Hindlimb muscle (tissue), 1 donor: ENCODE measurements at regions not wholly inside any gene's neighbourhood (a gene's known extent, or its start where the extent isn't known, plus 50 kb on each side); places are given as distances from the start of the nearest gene placed in this dataset.

Experiments
- DNase-seq: peaks from one replicate; pipeline ENCODE4 v3.0.0-alpha.2; 2013

DNA sequence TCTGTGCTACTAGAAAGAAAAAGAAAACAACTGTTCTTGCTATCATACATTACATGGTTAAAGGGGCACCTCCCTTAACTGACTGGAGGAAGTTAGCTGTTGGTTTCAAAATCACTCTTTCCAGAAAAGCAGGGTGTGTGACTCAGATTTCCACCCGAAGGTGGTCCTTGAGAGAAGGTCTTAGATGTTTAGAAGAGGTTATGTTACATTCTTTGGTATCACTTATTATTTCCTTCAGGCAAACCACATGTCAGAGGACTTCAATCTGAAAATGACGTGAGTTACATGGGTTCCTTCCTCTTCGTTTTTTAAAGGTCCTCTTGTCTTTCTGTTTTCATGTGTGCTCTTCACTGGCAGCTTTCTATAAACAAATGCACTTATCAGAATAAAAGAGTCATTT, 307.9 kb upstream of the CBLB start:
- DNase-seq: no peak

DNA sequence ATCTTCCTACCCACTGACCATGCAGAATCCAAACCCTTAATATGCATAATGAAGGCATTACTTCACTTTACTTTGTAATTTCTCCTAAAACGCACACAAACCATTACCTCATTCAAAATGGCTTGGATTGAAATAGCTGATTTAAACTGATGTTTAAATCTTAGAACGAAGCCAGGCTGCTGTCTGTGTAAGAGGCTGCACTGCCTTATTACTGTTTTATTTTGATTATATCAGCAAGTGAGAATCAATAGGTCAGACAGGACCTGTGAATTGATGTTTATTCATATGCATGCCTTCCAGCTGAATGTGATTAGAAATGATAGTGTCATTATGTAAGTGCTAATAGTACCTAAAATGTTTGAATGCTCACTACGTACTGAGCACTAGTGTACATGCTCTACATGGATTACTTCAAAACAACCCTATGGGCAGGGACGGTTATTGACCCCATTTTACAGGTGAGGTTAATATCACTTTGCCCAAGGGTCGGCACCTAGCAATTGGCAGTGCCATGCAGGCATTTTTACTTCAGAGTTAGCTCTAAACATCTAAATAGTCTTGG, 314.2 kb upstream of the CBLB start:
- DNase-seq: no peak

DNA sequence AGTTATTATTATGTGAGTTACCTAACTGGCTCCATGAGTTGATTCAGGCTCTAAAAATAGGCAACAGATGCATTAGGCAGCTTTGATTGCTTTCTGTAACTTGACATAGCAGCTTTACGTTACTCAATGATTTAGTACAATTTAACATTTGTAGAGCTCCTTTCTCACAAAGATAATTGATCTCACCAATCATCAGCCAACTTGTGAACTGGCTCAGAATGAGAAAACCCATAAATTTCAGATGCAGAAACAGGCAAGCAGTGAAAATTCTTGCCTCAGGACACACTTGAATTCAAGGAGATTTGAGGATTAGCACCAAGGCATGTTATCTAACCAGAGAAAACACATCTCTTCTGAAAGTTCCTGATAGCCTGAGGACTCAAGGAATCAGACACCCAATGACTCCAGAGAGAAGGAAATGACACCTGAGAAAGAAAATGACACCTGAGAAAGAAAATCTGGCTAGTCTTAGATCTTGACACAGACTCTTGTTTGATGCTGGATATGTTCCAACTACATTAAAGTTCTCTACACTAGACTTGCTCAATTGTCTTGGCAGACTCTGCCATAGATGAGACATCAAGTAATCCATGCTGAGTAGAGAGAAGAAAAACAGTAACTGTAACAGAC, 315.1 kb upstream of the CBLB start:
- no peak for DNase-seq

DNA sequence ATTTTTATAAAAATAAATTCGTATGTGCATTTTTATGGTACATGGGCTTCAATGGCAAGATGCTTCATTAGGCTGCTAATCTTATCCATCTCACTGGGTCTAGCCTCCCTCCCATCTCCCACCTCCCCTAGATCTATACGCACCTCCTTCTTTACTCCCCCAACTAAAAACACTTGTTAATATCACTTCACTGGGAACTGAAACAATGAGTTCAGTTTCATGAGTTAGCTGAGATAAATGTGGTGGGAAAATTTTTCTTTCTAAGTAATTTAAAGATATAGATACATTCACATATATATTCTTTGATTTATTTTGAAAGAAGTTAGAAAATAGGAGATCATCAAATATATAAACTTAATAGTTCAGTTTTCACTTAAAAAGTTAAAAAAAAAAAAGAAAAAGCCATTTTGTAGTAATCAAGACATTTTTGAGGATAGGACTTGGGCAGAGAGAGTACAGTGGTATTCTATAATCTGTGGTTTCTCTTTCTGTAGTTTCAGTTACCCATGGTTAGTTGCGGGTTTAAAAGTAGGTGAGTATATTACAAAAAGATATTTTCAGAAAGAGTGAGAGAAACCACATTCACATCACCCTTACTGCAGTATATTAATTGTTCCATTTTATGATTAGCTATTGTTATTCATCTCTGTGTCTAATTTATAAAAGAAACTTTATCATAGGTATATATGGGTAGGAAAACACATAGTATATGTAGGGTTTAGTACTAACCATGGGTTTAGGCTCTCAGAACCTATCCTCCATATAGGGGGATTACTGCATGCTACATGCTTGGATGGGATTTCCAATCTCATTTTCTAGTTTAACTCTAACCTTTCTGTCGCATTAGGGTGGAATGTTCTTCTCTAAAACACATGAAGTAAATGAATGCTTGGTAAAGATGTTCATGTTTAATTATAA, 316.0 kb upstream of the CBLB start:
- no peak for DNase-seq

DNA sequence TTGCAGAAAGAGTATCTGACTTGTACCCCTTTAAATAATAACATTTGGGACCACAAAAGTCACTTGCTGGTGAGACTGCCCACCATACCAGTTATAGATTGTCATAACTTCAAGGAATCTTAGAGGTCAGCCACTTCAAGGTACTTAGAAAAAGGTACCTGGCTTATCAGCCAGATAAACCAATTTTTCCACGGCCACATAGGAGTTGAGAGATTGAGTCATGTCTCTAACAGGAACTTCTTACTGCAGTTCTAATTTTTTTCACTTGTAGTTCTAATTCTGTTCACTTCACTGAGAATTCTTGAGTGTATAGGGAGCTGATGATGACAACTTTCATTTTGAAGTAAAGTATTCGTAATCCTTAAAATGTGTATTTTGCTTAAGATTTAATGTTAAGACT, 317.1 kb upstream of the CBLB start:
- no peak for DNase-seq

DNA sequence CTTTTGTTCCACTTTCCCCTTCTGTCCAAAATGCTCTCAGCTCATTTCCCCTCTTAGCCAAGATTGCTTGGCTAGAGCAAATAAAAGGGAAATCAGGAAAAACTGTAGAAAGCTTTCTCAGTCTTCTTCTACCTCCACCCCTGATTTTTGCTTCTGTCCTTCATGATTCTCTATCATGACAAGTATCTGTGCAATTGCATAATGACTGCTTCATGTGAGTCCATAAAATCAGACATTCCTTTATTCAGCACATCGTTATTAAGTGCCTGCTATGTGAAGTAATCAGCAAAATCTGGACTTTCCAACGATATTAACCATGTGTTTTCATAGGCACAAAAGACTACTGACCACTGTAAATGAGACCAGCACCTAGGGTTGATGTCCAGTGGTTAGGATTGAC, 321.5 kb upstream of the CBLB start:
- no peak for DNase-seq

DNA sequence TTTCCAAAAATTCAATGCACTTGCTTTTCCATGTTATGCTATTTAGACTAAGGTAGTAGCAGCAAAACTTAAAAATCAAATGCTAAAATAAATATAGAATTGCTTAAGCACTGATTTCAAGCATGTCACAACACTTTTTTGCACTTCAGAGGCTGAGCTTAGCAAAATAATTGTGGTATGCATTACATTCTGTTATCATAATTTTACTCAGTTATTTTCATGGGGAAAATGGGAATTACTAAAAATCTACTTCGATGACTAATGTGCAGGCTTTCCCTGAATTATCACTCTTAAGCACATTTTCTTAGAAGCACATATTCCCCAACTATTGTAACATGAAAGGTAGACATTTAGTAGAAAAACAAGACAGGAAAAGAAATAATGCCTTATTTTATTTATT, 322.4 kb upstream of the CBLB start:
- no peak for DNase-seq

DNA sequence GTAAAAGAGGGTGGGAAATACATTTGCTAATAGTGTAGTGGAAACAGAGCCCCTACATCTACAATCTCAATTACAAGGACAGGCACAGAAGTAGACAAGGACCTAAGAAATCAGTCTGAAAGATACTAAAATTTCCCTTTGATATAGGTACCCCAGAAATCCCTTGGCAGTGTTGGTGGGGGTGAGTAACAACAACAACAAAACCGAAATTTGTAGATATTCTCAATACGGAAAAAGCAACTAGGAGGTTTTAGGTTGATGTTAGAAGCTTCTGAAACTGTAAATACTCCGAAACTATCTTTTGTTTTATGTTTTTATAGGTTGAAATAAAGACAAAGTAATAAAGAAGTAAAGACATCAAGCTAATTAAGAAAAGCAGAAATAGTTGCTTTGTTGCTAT, 323.1 kb upstream of the CBLB start:
- no peak for DNase-seq

DNA sequence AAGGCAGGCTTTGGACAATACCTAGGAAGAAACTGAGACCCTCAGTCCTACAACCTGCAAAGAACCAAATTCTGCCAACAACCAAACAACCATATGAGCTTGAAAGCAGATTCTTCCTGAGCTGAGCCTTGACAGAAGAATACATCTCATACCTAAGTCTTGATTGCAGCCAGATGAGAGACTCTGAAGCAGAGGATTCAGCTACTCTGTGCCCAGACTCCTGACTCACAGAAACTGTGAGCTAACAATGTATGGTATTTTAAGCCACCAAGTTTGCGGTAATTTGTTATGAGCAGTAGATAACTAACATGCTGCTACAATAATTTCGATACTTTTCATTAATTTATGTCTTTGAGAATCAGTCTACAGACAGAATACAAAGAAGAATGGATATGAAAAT, 325.1 kb upstream of the CBLB start:
- DNase-seq: no peak

DNA sequence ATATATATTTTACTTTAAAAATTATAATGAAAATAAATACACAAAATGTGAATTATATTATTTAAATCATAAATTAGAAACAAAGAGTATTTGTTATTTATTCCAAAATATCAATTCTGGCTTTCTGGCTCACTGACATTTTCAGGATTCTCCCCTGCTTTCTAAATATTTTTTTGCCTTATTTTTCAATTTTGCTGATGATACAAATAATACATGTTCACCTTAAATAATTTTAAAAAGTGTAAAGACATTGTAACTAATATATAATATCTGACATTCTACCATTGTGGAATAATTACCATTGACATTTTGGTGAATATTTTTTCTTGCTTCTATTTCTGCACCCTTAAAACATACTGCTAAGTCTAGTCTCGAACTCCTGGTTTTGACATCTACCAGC, 325.9 kb upstream of the CBLB start:
- DNase-seq: no peak

DNA sequence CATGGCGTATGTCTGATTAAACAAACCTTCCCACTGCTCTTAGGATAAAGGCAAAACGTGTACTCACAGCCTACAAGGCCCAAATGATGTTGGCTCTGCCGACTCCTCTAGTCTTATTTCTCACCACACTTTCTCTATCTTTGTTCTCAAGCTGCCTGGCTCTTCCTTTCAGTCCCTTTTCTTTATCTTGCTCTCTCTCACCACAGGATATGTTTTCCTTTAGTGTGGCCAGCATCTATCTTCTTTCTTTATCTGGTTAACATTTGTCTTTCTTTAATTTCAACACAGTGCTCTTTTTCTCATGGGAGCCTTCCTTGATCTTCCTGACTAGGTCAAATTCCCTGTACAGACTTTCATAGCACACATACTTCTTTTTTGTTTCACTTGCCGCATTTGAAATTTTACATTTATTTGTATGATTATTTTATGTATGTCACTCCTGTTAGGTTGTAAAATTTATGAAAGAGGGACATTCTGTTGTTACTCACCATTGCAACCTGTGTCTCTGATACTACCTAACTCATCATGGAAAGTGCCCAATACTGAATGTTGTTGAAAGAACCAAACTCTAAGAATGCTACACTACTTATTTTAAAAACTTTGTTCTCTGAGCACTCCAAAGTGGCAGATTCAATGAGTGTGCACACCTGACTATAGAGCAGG, 328.9 kb upstream of the CBLB start:
- no peak for DNase-seq

DNA sequence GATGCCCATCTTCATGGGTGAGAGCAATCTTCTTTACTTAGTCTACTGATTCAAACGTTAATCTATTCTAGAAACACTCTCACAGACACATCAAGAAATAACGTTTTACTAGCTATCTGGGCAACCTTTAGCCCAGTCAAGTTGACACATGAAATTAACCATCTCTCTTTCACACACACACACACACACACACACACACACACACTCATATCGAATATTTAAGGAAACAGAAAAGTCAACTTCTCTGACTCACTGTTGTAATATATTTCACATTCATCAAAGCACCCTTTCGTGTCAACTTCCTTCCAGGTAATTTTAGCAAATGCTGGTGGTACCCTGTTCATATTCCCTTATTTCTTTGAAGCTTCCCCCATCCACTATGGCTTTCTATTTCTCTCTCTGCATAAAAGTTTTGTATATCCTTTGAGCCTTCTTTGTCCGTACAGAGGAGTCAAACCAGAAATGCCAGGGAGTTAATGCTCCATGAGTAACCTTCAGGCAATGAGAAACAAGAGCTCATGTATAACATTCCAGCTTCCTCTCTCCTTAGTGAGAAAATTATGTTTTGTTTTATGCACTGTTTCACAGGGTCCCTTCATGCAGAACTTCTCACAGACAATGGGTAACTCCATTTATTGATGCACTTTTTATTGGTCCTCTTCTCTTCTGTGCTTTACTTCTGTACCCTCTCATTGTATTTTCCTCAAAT, 335.5 kb upstream of the CBLB start:
- no peak for DNase-seq

DNA sequence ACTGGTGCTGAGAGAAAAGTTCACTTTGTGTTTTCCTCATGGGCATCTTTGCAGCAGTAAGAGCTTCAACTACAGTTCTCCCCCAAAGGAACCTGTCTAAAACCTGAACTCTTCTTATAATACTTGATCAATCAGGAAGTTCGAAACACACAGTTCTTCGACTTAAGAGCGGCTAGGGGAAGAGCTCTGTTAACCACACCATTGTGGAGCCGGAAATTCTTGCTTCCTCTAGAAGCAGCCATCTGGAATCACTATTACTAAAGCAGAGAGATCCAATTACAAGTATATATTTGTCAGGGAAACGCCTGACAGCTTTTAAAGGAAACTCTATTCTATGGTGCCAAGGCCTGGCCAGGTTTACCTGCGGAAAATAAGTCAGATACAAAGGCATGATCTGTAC, 337.3 kb upstream of the CBLB start:
- DNase-seq: peak; percentile 60

DNA sequence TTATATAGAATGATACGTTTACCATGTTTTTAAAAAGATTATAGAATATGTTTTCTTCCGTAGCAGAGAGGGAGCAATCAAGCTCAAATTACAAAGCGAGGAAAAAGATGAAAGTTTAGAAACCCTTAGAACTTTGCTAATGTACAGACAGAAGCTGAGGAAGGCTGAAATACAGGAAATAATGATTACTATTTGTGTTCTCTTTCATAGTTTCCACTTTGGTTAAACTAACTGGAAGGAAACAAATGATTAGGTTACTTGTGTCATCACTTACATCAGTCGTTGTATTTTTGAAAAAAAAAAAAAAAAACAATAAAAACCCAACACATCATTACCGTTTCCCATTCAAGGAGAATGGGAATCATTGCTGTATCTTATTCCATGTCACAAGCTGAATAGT, 337.8 kb upstream of the CBLB start:
- DNase-seq: no peak

DNA sequence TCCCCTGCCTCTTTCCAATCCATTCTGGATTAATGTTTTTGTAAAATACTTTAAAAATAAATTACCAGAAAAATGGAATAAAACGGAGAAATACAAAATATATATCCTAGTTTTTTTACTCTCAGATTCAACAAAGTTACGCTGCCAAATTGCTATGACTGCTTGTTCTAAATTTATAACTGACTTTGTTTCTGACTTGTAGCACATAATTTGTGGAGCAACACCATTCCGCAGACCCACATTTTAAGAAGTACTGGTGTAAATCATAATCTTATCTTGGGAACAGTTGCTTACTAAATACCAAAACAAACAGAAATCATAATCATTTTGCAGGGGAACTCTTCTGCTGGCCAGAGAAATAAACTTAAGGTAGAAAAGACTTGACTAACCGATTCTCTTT, 339.4 kb upstream of the CBLB start:
- no peak for DNase-seq

DNA sequence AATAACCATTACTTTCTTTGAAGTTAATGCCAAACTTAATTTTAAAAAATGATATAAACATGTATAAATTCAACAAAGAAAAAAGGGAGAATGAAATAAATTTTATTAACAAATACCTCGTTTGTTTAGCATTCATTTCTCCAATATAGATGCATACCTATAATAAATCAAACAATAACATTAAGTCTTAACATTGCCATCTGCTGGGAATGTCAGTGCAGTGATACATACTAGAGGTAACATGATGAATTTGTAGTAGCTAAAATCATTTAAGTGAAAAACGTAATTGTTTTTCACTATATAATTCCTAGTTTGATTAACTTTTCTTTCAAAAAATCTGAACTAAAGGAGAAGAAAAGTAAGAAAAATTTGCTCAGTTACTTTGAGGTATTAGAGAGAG, 340.2 kb upstream of the CBLB start:
- no peak for DNase-seq

DNA sequence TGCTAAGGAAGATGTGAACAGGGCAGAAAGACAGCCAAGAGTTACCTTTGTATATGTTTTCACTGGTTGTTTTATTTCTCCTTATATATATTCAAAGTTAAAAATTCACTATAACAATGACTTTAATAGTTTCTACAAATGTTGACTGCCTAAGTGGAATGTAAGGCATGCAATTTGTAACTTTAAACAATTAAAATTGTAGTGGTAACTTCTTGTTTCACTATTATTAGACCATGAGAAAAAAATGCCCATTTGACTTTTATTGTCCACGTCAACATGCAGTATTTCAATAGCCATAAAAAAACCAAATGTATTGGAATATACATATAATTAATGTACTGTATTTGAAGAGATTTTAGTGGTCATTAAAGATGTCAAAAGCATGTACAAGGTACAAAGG, 340.7 kb upstream of the CBLB start:
- no peak for DNase-seq

DNA sequence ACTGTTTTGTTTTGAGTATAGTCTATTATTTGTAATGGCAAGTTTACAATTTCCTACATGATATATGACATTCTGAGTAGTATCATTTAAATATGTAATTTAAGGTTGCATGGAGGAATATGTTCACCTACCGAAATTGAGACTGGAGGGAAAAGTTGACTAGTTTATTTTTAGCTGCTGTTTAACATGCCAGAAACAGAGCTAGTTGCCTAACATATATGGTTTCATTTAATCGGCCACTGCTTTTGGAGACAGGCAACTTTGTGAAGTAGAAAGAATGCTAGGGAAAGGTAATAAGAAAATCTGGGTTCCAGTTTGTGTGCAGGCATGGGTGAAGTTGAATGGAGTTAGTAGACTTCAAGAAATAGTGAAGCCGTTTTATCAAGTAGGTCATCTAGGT, 342.1 kb upstream of the CBLB start:
- DNase-seq: no peak

DNA sequence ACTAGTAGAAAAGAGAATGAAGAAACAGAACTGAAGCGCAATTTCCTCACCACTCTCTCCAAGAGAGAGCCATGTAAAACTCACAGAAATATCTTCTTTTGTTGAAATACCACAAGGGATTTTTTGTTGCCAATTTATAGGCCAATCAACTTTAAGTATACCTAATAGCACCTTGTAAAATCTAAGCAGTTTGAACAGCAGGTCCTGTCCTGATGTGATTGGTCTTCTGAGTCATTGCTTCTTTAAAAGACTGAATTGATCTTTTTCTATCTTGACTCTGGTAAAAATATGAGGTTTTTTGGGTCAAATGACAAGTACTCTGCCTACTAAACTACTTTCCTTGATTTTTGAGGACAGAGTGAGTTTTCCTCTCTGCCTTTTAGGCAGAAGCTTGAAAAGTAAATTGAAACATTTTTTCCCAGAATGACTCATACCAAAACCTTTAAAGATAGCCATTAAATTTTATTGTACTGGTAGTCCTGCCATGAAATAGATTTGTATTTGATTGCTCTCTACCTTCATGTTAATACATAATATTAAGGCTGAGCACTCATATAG, 343.9 kb upstream of the CBLB start:
- DNase-seq: no peak

DNA sequence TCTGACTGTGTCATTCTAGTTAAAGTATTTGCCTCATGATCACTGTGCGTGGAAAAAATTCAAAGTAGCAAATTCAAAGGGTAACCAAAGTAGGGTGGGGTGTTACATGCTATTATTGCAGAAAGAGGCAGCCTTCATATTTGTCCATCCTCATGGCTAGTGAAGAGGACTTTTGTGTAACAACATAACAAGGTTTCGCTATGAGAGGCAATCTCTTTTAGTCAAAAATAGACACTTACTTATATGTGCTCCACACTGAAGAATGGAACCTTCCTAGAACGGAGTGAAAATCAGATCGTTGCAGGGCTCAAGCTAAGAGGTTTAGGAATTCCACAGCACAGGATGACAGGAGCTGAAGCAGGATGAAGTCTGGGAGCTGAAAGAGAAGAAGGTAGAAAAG, 345.1 kb upstream of the CBLB start:
- no peak for DNase-seq

DNA sequence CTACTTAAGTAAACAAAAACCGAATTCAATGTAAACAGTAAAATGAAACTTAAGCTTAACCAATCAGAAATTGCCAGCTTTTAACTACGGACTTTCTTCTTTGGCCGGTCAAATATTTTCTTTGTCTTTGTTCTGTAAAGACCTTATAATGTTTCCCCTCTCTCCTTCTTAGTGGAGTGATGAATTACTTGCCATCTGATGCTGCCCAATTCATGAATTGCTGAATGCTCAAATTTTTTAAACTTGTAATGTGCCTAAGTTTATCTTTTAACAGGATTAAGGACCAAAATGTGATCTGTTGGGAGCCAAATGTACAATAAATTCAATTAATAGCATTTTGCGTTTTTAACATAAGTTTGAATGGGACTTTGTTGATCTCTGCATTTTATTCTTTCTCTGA, 345.8 kb upstream of the CBLB start:
- no peak for DNase-seq

DNA sequence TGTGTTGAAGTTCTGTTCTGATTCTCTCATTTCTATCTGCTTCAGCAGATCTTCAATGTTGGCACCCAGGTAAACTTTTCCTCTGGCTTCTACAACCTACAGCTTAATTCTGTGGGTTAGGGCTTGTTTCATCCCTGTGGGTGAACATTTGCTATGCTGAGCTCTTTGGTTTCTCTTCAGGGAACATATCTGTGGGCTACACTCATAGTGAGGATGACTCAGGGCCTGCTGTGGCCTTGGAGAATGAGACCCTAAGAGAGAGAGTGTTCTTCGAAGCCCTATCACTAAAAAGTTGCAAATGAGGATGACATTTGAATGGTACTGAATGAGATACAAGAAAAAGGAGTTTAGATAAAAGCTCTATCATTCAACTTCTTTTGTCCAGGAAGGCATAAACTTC, 346.2 kb upstream of the CBLB start:
- DNase-seq: no peak

DNA sequence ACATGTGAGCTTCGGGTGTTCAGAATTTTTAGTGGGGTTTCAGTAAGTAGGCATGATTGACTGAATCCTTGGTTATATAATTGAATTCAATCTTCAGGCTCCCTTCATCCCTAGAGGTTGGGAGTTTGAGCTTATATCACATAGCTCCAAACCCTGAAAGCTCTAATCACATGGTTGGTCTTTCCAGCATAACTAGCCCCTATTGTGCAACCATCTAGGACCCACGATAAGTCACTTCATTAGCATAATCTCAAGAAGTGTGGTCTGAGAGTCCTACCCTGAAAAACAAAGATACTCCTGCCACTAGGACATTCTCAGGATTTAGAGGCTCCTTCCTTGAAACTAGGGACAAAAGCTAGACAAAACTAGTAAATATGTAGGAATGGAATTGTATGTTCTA, 348.9 kb upstream of the CBLB start:
- DNase-seq: no peak
